HEK293T (cell line): ENCODE measurements at regions not wholly inside any gene's neighbourhood (a gene's known extent, or its start where the extent isn't known, plus 50 kb on each side); places are given as distances from the start of the nearest gene placed in this dataset.

Experiments used
- FOXM1 ChIP-seq: fragments of 450-650 bp; IDR thresholded peaks from 2 replicates; pipeline ENCODE4 v1.6.1; 2017; ENCODE audit warnings: mild to moderate bottlenecking, borderline replicate concordance
- L3MBTL2 ChIP-seq: fragments of 450-650 bp; conservative IDR thresholded peaks from 2 replicates; pipeline ENCODE4 v1.6.1; 2016; ENCODE audit warnings: mild to moderate bottlenecking
- LEF1 ChIP-seq: fragments of 450-650 bp; IDR thresholded peaks from 2 replicates; pipeline ENCODE4 v1.6.1; 2017; ENCODE audit warnings: mild to moderate bottlenecking, borderline replicate concordance
- NFRKB ChIP-seq: fragments of 450-650 bp; IDR thresholded peaks from 2 replicates; pipeline ENCODE4 v1.6.1; 2016; ENCODE audit warnings: mild to moderate bottlenecking, moderate library complexity
- TF ChIP-seq, protein P1 (sequence below): fragments of 450-650 bp; IDR thresholded peaks from 2 replicates; pipeline ENCODE4 v1.6.1; 2016

- TF ChIP-seq L3MBTL2 (no peak), LEF1 (no peak), FOXM1 (no peak), NFRKB (no peak)
- TF ChIP-seq, protein P1, sequence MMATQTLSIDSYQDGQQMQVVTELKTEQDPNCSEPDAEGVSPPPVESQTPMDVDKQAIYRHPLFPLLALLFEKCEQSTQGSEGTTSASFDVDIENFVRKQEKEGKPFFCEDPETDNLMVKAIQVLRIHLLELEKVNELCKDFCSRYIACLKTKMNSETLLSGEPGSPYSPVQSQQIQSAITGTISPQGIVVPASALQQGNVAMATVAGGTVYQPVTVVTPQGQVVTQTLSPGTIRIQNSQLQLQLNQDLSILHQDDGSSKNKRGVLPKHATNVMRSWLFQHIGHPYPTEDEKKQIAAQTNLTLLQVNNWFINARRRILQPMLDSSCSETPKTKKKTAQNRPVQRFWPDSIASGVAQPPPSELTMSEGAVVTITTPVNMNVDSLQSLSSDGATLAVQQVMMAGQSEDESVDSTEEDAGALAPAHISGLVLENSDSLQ = no peak
Observed at GRCh38 chr15:93228546-93228945, 139.5 kb upstream of the RGMA start.
